DOHH2 (cell line): ENCODE measurements at regions not wholly inside any gene's neighbourhood (a gene's known extent, or its start where the extent isn't known, plus 50 kb on each side); places are given as distances from the start of the nearest gene placed in this dataset.

ENCODE experiments used
- EZH2phosphoT487 ChIP-seq: fragments of 200-600 bp; sonication (generic); IDR thresholded peaks from 2 replicates; pipeline ENCODE4 v1.6.1; 2017; ENCODE audit warnings: borderline replicate concordance, mild to moderate bottlenecking, antibody characterized with exemption, low read length, moderate library complexity, mixed read lengths
- TF ChIP-seq, protein P1 (sequence below): fragments of 200-600 bp; sonication (generic); IDR thresholded peaks from one replicate; pipeline ENCODE4 v1.5.1; 2014; ENCODE audit warnings: antibody characterized with exemption, mild to moderate bottlenecking, low read depth, low read length; ENCODE audit not compliant: poor library complexity, severe bottlenecking

DNA sequence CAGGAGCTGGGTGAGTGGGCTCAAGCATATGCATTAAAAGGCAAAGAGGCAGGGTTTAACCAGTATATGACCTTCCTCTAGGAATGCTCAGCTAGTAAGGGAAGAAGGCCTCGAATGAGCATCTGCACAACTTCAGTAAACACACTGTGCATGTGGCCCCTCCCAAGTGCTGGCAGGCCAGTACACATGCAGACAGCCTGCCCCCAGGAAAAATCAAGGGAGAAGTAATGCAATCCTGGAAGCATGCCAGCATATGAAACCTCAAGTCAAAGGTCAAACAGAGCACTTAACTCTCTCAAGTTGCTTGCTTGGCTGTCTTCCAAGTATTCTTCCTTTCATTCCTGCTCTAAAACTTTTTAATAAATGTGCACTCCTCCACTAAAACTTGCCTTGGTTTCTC, 208.4 kb downstream of the ACTR3B start:
- TF ChIP-seq, protein P1, sequence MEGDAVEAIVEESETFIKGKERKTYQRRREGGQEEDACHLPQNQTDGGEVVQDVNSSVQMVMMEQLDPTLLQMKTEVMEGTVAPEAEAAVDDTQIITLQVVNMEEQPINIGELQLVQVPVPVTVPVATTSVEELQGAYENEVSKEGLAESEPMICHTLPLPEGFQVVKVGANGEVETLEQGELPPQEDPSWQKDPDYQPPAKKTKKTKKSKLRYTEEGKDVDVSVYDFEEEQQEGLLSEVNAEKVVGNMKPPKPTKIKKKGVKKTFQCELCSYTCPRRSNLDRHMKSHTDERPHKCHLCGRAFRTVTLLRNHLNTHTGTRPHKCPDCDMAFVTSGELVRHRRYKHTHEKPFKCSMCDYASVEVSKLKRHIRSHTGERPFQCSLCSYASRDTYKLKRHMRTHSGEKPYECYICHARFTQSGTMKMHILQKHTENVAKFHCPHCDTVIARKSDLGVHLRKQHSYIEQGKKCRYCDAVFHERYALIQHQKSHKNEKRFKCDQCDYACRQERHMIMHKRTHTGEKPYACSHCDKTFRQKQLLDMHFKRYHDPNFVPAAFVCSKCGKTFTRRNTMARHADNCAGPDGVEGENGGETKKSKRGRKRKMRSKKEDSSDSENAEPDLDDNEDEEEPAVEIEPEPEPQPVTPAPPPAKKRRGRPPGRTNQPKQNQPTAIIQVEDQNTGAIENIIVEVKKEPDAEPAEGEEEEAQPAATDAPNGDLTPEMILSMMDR = no peak
- no peak for TF ChIP-seq EZH2phosphoT487
